ENCODE measurements at regions not wholly inside any gene's neighbourhood (a gene's known extent, or its start where the extent isn't known, plus 50 kb on each side); places are given as distances from the start of the nearest gene placed in this dataset.

GRCh38 chr2:22530131-22530530 is 854.8 kb upstream of the KLHL29 start:
- no peak for DNase-seq

- DNase-seq: no peak
Measured at GRCh38 chr2:22536133-22536532, 848.8 kb upstream of the KLHL29 start.

- DNase-seq: no peak
Measured at GRCh38 chr2:22554453-22554852, 830.5 kb upstream of the KLHL29 start.

- DNase-seq: no peak
Measured at GRCh38 chr2:22557406-22557805, 827.6 kb upstream of the KLHL29 start.

- no peak for DNase-seq
Measured at GRCh38 chr2:22560021-22560420, 825.0 kb upstream of the KLHL29 start.

GRCh38 chr2:22579341-22579740 is 805.6 kb upstream of the KLHL29 start:
- no peak for DNase-seq

GRCh38 chr2:22582107-22582506 is 802.9 kb upstream of the KLHL29 start:
- no peak for DNase-seq

GRCh38 chr2:22596306-22596705 is 788.7 kb upstream of the KLHL29 start:
- no peak for DNase-seq

GRCh38 chr2:22600156-22600555 is 784.8 kb upstream of the KLHL29 start:
- DNase-seq: no peak

- DNase-seq: no peak
Measured at GRCh38 chr2:22600999-22601398, 784.0 kb upstream of the KLHL29 start.

- no peak for DNase-seq
Measured at GRCh38 chr2:22604136-22604535, 780.8 kb upstream of the KLHL29 start.

- DNase-seq: no peak
Measured at GRCh38 chr2:22616031-22616430, 768.9 kb upstream of the KLHL29 start.

GRCh38 chr2:22623620-22624019 is 761.4 kb upstream of the KLHL29 start:
- DNase-seq: no peak

- DNase-seq: no peak
Measured at GRCh38 chr2:22626621-22627020, 758.4 kb upstream of the KLHL29 start.

GRCh38 chr2:22628221-22628620 is 756.8 kb upstream of the KLHL29 start:
- no peak for DNase-seq

- DNase-seq: no peak
Measured at GRCh38 chr2:22628906-22629305, 756.1 kb upstream of the KLHL29 start.

- no peak for DNase-seq
Measured at GRCh38 chr2:22634167-22634566, 750.8 kb upstream of the KLHL29 start.

- no peak for DNase-seq
Measured at GRCh38 chr2:22656426-22656825, 728.6 kb upstream of the KLHL29 start.

GRCh38 chr2:22673529-22673928 is 711.5 kb upstream of the KLHL29 start:
- no peak for DNase-seq

- no peak for DNase-seq
Measured at GRCh38 chr2:22683914-22684313, 701.1 kb upstream of the KLHL29 start.

GRCh38 chr2:22690096-22690495 is 694.9 kb upstream of the KLHL29 start:
- DNase-seq: no peak

GRCh38 chr2:22691666-22692065 is 693.3 kb upstream of the KLHL29 start:
- DNase-seq: no peak

- no peak for DNase-seq
Measured at GRCh38 chr2:22692746-22693145, 692.2 kb upstream of the KLHL29 start.

- no peak for DNase-seq
Measured at GRCh38 chr2:22694300-22694699, 690.7 kb upstream of the KLHL29 start.

GRCh38 chr2:22694856-22695255 is 690.1 kb upstream of the KLHL29 start:
- DNase-seq: no peak
